ENCODE measurements at regions not wholly inside any gene's neighbourhood (a gene's known extent, or its start where the extent isn't known, plus 50 kb on each side); places are given as distances from the start of the nearest gene placed in this dataset.

- TF ChIP-seq CTCF (IDR thresholded peaks at IDR 0.05) (no peak), IRF3 (IDR thresholded peaks at IDR 0.05; ENCODE audit: low read depth, low read length) (no peak), TCF12 (IDR thresholded peaks at IDR 0.05) (no peak), RAD21 (IDR thresholded peaks at IDR 0.05; ENCODE audit: low read length) (no peak), YY1 (IDR thresholded peaks at IDR 0.05; ENCODE audit: low read depth) (no peak), CHD2 (IDR thresholded peaks at IDR 0.05; ENCODE audit: low read length, partially characterized antibody) (no peak), POLR2AphosphoS5 (IDR thresholded peaks at IDR 0.05; ENCODE audit: low read depth, low read length) (no peak)
- TF ChIP-seq, protein P1, sequence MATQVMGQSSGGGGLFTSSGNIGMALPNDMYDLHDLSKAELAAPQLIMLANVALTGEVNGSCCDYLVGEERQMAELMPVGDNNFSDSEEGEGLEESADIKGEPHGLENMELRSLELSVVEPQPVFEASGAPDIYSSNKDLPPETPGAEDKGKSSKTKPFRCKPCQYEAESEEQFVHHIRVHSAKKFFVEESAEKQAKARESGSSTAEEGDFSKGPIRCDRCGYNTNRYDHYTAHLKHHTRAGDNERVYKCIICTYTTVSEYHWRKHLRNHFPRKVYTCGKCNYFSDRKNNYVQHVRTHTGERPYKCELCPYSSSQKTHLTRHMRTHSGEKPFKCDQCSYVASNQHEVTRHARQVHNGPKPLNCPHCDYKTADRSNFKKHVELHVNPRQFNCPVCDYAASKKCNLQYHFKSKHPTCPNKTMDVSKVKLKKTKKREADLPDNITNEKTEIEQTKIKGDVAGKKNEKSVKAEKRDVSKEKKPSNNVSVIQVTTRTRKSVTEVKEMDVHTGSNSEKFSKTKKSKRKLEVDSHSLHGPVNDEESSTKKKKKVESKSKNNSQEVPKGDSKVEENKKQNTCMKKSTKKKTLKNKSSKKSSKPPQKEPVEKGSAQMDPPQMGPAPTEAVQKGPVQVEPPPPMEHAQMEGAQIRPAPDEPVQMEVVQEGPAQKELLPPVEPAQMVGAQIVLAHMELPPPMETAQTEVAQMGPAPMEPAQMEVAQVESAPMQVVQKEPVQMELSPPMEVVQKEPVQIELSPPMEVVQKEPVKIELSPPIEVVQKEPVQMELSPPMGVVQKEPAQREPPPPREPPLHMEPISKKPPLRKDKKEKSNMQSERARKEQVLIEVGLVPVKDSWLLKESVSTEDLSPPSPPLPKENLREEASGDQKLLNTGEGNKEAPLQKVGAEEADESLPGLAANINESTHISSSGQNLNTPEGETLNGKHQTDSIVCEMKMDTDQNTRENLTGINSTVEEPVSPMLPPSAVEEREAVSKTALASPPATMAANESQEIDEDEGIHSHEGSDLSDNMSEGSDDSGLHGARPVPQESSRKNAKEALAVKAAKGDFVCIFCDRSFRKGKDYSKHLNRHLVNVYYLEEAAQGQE (IDR thresholded peaks at IDR 0.05; ENCODE audit: low read depth, low read length): no peak
- TF ChIP-seq, protein P2, sequence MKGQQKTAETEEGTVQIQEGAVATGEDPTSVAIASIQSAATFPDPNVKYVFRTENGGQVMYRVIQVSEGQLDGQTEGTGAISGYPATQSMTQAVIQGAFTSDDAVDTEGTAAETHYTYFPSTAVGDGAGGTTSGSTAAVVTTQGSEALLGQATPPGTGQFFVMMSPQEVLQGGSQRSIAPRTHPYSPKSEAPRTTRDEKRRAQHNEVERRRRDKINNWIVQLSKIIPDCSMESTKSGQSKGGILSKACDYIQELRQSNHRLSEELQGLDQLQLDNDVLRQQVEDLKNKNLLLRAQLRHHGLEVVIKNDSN (IDR thresholded peaks at IDR 0.05; ENCODE audit: borderline replicate concordance, low read depth): no peak
Observed at GRCh38 chr20:60795651-60796050, 456.4 kb upstream of the CDH4 start.

Data from SK-N-SH (cell line).